GM23338 (cell line): ENCODE measurements at regions not wholly inside any gene's neighbourhood (a gene's known extent, or its start where the extent isn't known, plus 50 kb on each side); places are given as distances from the start of the nearest gene placed in this dataset.

Source experiments
- ATAC-seq: fragments of 200-7000 bp; cut with Tn5 transposase; 3 replicates; pipeline ENCODE4 v1.9.1; 2020
- DNase-seq: peaks from one replicate; pipeline ENCODE4 v3.0.0-alpha.2; 2015; ENCODE audit warnings: low spot score
- H2AFZ ChIP-seq: fragments of 200-600 bp; sonication (generic); 2 replicates; pipeline ENCODE4 v1.8.0; 2016; ENCODE audit warnings: antibody characterized with exemption, mild to moderate bottlenecking, moderate library complexity
- H3F3A ChIP-seq: fragments of 200-600 bp; sonication (generic); replicated peaks from 2 replicates; pipeline ENCODE4 v1.8.0; 2017; ENCODE audit warnings: antibody characterized with exemption, mixed run types, low read depth
- H3K27ac ChIP-seq: fragments of 200-600 bp; sonication (generic); 2 replicates; pipeline ENCODE4 v1.6.1; 2016; ENCODE audit warnings: low read depth
- H3K27me3 ChIP-seq: fragments of 200-600 bp; sonication (generic); 2 replicates; pipeline ENCODE4 v1.8.0; 2016; ENCODE audit warnings: mild to moderate bottlenecking, mixed run types, moderate library complexity; ENCODE audit not compliant: insufficient read depth
- H3K36me3 ChIP-seq: fragments of 200-600 bp; sonication (generic); 2 replicates; pipeline ENCODE4 v1.8.0; 2016; ENCODE audit warnings: mild to moderate bottlenecking; ENCODE audit not compliant: insufficient read depth
- H3K4me1 ChIP-seq: fragments of 200-600 bp; sonication (generic); 2 replicates; pipeline ENCODE4 v1.8.0; 2016; ENCODE audit warnings: mild to moderate bottlenecking, moderate library complexity; ENCODE audit not compliant: insufficient read depth
- H3K4me2 ChIP-seq: fragments of 200-600 bp; sonication (generic); 2 replicates; pipeline ENCODE4 v1.7.1; 2017; ENCODE audit warnings: mixed run types
- H3K4me3 ChIP-seq: fragments of 200-600 bp; sonication (generic); 2 replicates; pipeline ENCODE4 v1.6.1; 2016; ENCODE audit warnings: mixed run types
- H3K79me2 ChIP-seq: fragments of 200-600 bp; sonication (generic); replicated peaks from 2 replicates; pipeline ENCODE4 v1.8.0; 2017; ENCODE audit warnings: mild to moderate bottlenecking; ENCODE audit not compliant: insufficient read depth
- H3K9me2 ChIP-seq: fragments of 200-600 bp; sonication (generic); 2 replicates; pipeline ENCODE4 v1.8.0; 2017; ENCODE audit not compliant: insufficient read depth
- H4K20me1 ChIP-seq: fragments of 200-600 bp; sonication (generic); replicated peaks from 2 replicates; pipeline ENCODE4 v1.8.0; 2017; ENCODE audit warnings: mild to moderate bottlenecking; ENCODE audit not compliant: insufficient read depth
- H3K27ac Mint-ChIP-seq: 2 replicates; pipeline ENCODE4 v1.8.0; 2020; ENCODE audit warnings: inconsistent platforms, mild to moderate bottlenecking, moderate library complexity, mixed read lengths
- H3K27me3 Mint-ChIP-seq: 3 replicates; pipeline ENCODE4 v1.8.0; 2022; ENCODE audit warnings: low read depth, mild to moderate bottlenecking, moderate library complexity, mixed read lengths, inconsistent platforms; ENCODE audit not compliant: insufficient read depth, poor library complexity
- H3K36me3 Mint-ChIP-seq: 3 replicates; pipeline ENCODE4 v1.8.0; 2021; ENCODE audit warnings: low read depth, mild to moderate bottlenecking, inconsistent platforms, moderate library complexity, mixed read lengths
- H3K4me1 Mint-ChIP-seq: 3 replicates; pipeline ENCODE4 v1.8.0; 2020; ENCODE audit warnings: mild to moderate bottlenecking, inconsistent platforms, mixed read lengths
- H3K4me3 Mint-ChIP-seq: 3 replicates; pipeline ENCODE4 v1.8.0; 2021; ENCODE audit warnings: moderate library complexity, mild to moderate bottlenecking, inconsistent platforms, mixed read lengths
- H3K9me3 Mint-ChIP-seq: 3 replicates; pipeline ENCODE4 v1.8.0; 2020; ENCODE audit warnings: moderate library complexity, mild to moderate bottlenecking, inconsistent platforms, mixed read lengths
- CREB1 ChIP-seq: fragments of 250-450 bp; sonication (Bioruptor Pico); IDR thresholded peaks from 2 replicates; pipeline ENCODE4 v1.5.0; 2020; ENCODE audit warnings: low read depth, mild to moderate bottlenecking, moderate library complexity
- EZH2phosphoT487 ChIP-seq: fragments of 200-600 bp; sonication (generic); IDR thresholded peaks from one replicate; pipeline ENCODE4 v1.8.1; 2018; ENCODE audit warnings: antibody characterized with exemption; ENCODE audit not compliant: unreplicated experiment
- NANOG ChIP-seq: IDR thresholded peaks from 2 replicates; pipeline ENCODE4 v1.6.1; 2016; ENCODE audit warnings: antibody characterized with exemption, borderline replicate concordance
- POLR2AphosphoS5 ChIP-seq: IDR thresholded peaks from 2 replicates; pipeline ENCODE4 v1.6.1; 2016; ENCODE audit warnings: antibody characterized with exemption, low read depth
- REST ChIP-seq: IDR thresholded peaks from one replicate; pipeline ENCODE4 v1.6.1; 2018; ENCODE audit warnings: antibody characterized with exemption; ENCODE audit not compliant: unreplicated experiment
- STAT1 ChIP-seq: IDR thresholded peaks from one replicate; pipeline ENCODE4 v1.6.1; 2016; ENCODE audit warnings: antibody characterized with exemption; ENCODE audit not compliant: unreplicated experiment
- ZNF114 ChIP-seq: fragments of 250-450 bp; sonication (Bioruptor Pico); IDR thresholded peaks from 2 replicates; pipeline ENCODE4 v1.5.0; 2020; ENCODE audit warnings: mild to moderate bottlenecking, moderate library complexity
- ZNF331 ChIP-seq: fragments of 250-450 bp; sonication (Bioruptor Pico); IDR thresholded peaks from 2 replicates; pipeline ENCODE4 v1.5.0; 2020; ENCODE audit warnings: low read depth, mild to moderate bottlenecking, moderate library complexity
- TF ChIP-seq, protein P1 (sequence below): IDR thresholded peaks from 2 replicates; pipeline ENCODE4 v1.6.1; 2016; ENCODE audit warnings: antibody characterized with exemption
- TF ChIP-seq, protein P2 (sequence below), 2 experiments: fragments of 200-600 bp in 1 of 2; sonication (generic) in 1 of 2; conservative IDR thresholded peaks; 2 replicates each; pipeline versions ENCODE4 v1.5.1 to v1.6.1; 2016 to 2017; ENCODE audit warnings: antibody characterized with exemption in 2 of 2, low read depth in 2 of 2, mild to moderate bottlenecking in 2 of 2, moderate library complexity in 1 of 2

GRCh38 chr2:215604606-215605005 lies 168.7 kb upstream of the FN1 start (continued):
- TF ChIP-seq, protein P1, sequence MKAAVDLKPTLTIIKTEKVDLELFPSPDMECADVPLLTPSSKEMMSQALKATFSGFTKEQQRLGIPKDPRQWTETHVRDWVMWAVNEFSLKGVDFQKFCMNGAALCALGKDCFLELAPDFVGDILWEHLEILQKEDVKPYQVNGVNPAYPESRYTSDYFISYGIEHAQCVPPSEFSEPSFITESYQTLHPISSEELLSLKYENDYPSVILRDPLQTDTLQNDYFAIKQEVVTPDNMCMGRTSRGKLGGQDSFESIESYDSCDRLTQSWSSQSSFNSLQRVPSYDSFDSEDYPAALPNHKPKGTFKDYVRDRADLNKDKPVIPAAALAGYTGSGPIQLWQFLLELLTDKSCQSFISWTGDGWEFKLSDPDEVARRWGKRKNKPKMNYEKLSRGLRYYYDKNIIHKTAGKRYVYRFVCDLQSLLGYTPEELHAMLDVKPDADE = no peak
- no peak for TF ChIP-seq STAT1
- no peak for TF ChIP-seq ZNF331 (CRISPR knock-in tag)
- no peak for TF ChIP-seq CREB1 (CRISPR knock-in tag)
- no peak for TF ChIP-seq REST
- no peak for TF ChIP-seq ZNF114 (CRISPR knock-in tag)
- no peak for TF ChIP-seq POLR2AphosphoS5
- no peak for TF ChIP-seq NANOG

GRCh38 chr2:215603440-215603839 lies 167.6 kb upstream of the FN1 start:
- H2AFZ ChIP-seq = no peak overlapping the region
- ATAC-seq (no peak), DNase-seq (no peak)
- Mint-ChIP-seq H3K9me3 (no peaks in the 10 kb centered on the region), H3K36me3 (no peaks in the 10 kb centered on the region), H3K4me3 (no peak overlapping the region), H3K27me3 (no peaks in the 10 kb centered on the region), H3K27ac (no peak overlapping the region), H3K4me1 (no peaks in the 10 kb centered on the region)
- H3K9me2 ChIP-seq = peaks cover 17% of the 10 kb centered on the region
- no peaks in the 10 kb centered on the region for H3K79me2 ChIP-seq
- no peaks in the 10 kb centered on the region for H3K27me3 ChIP-seq
- H3K4me3 ChIP-seq = no peak overlapping the region
- no peaks in the 10 kb centered on the region for H3K36me3 ChIP-seq
- no peaks in the 10 kb centered on the region for H4K20me1 ChIP-seq
- H3F3A ChIP-seq = 0 out of 2 replicates have a peak, but pooled peaks cover 5% of the 10 kb centered on the region
- no peak overlapping the region for H3K4me2 ChIP-seq
- H3K4me1 ChIP-seq = no peaks in the 10 kb centered on the region
- no peak overlapping the region for H3K27ac ChIP-seq
- TF ChIP-seq REST (no peak), NANOG (no peak), CREB1 (CRISPR knock-in tag) (no peak), ZNF114 (CRISPR knock-in tag) (no peak), EZH2phosphoT487 (no peak)
- TF ChIP-seq, protein P2, sequence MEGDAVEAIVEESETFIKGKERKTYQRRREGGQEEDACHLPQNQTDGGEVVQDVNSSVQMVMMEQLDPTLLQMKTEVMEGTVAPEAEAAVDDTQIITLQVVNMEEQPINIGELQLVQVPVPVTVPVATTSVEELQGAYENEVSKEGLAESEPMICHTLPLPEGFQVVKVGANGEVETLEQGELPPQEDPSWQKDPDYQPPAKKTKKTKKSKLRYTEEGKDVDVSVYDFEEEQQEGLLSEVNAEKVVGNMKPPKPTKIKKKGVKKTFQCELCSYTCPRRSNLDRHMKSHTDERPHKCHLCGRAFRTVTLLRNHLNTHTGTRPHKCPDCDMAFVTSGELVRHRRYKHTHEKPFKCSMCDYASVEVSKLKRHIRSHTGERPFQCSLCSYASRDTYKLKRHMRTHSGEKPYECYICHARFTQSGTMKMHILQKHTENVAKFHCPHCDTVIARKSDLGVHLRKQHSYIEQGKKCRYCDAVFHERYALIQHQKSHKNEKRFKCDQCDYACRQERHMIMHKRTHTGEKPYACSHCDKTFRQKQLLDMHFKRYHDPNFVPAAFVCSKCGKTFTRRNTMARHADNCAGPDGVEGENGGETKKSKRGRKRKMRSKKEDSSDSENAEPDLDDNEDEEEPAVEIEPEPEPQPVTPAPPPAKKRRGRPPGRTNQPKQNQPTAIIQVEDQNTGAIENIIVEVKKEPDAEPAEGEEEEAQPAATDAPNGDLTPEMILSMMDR (conservative IDR thresholded peaks at IDR 0.05; ENCODE audit: low read depth in 2 of 2) = no peak
